ENCODE measurements at regions not wholly inside any gene's neighbourhood (a gene's known extent, or its start where the extent isn't known, plus 50 kb on each side); places are given as distances from the start of the nearest gene placed in this dataset.

DNA sequence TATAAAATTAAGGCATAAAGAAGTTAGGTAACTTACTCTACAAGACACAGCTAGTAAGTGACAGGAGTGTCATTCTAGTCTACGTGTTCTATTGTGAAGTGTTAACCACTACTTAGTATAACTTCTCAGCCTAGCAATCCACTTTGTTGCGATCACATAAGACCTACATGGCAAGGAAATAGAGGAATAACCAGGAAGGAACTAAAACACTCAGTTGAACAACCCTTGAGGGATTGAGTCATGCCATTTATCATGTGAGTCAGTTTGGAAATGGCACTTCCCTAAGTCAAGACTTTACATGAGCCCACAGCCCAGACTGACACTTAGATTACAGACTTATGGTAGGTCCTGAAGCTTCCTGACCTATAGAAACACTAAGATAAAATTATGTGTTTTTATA is 279.5 kb upstream of the PCDH20 start:
- no peak for DNase-seq (ENCODE audit: low spot score)
- Mint-ChIP-seq H3K27ac (no peak overlapping the region), H3K4me3 (no peak overlapping the region), H3K36me3 (ENCODE audit: low read depth) (no peaks in the 10 kb centered on the region), H3K27me3 (ENCODE audit: low read depth) (no peaks in the 10 kb centered on the region), H3K4me1 (ENCODE audit: low read depth) (no peaks in the 10 kb centered on the region), H3K9me3 (peaks cover 33% of the 10 kb centered on the region)

GRCh38 chr13:61692691-61693090 is 277.0 kb upstream of the PCDH20 start:
- H3K4me1 Mint-ChIP-seq (ENCODE audit: low read depth), result no peaks in the 10 kb centered on the region
- no peaks in the 10 kb centered on the region for H3K27me3 Mint-ChIP-seq (ENCODE audit: low read depth)
- no peak overlapping the region for H3K27ac Mint-ChIP-seq
- no peak for DNase-seq (ENCODE audit: low spot score)
- H3K9me3 Mint-ChIP-seq, result peaks cover 25% of the 10 kb centered on the region
- no peak overlapping the region for H3K4me3 Mint-ChIP-seq
- no peaks in the 10 kb centered on the region for H3K36me3 Mint-ChIP-seq (ENCODE audit: low read depth)

GRCh38 chr13:61685682-61686012 is 270.0 kb upstream of the PCDH20 start:
- Mint-ChIP-seq H3K27me3 (ENCODE audit: low read depth) (no peaks in the 10 kb centered on the region), H3K4me1 (ENCODE audit: low read depth) (no peaks in the 10 kb centered on the region), H3K9me3 (peaks cover 35% of the 10 kb centered on the region), H3K4me3 (no peak overlapping the region), H3K27ac (no peak overlapping the region), H3K36me3 (ENCODE audit: low read depth) (no peaks in the 10 kb centered on the region)
- no peak for DNase-seq (ENCODE audit: low spot score)

GRCh38 chr13:61684976-61685681 is 269.5 kb upstream of the PCDH20 start:
- H3K27me3 Mint-ChIP-seq (ENCODE audit: low read depth), result no peaks in the 10 kb centered on the region

DNA sequence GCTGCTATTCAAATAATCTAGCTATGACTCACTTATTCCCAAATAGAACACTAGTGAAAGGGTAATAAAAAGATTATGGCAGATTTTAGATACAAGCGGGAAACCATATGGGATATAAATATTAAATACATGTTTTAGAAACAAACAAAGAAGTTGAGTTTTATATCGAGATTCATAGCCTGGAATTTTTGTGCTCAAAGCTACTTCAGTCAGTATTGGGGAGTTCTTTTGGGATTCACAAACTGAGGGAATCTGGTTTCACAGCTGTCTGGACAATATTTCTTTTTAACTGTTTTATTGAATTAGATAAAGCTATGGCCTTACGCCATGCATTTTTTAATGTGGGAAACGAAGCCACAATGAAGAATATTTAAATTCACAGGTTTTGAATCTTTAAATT is 257.1 kb upstream of the PCDH20 start:
- no peak for DNase-seq (ENCODE audit: low spot score)
- Mint-ChIP-seq H3K36me3 (ENCODE audit: low read depth) (no peaks in the 10 kb centered on the region), H3K4me1 (ENCODE audit: low read depth) (no peaks in the 10 kb centered on the region), H3K27me3 (ENCODE audit: low read depth) (no peaks in the 10 kb centered on the region), H3K27ac (no peak overlapping the region), H3K9me3 (peaks cover 20% of the 10 kb centered on the region), H3K4me3 (no peak overlapping the region)

More at GRCh38 chr13:61684976-61685681, 269.5 kb upstream of the PCDH20 start:
- no peak overlapping the region for H3K4me3 Mint-ChIP-seq
- no peaks in the 10 kb centered on the region for H3K4me1 Mint-ChIP-seq (ENCODE audit: low read depth)
- peaks cover 37% of the 10 kb centered on the region for H3K9me3 Mint-ChIP-seq
- no peak overlapping the region for H3K27ac Mint-ChIP-seq
- no peak for DNase-seq (ENCODE audit: low spot score)
- H3K36me3 Mint-ChIP-seq (ENCODE audit: low read depth), result no peaks in the 10 kb centered on the region

- no peaks in the 10 kb centered on the region for H3K36me3 Mint-ChIP-seq (ENCODE audit: low read depth)
- H3K9me3 Mint-ChIP-seq, result peaks cover 24% of the 10 kb centered on the region
- H3K27me3 Mint-ChIP-seq (ENCODE audit: low read depth), result no peaks in the 10 kb centered on the region
- no peak for DNase-seq (ENCODE audit: low spot score)
- H3K4me1 Mint-ChIP-seq (ENCODE audit: low read depth), result no peaks in the 10 kb centered on the region
- no peak overlapping the region for H3K4me3 Mint-ChIP-seq
- no peak overlapping the region for H3K27ac Mint-ChIP-seq
These were observed 254.9 kb upstream of the PCDH20 start for GRCh38 chr13:61670384-61671161.

GRCh38 chr13:61664801-61665705 is 249.4 kb upstream of the PCDH20 start:
- no peak overlapping the region for H3K4me3 Mint-ChIP-seq
- H3K27me3 Mint-ChIP-seq (ENCODE audit: low read depth), result no peaks in the 10 kb centered on the region
- no peak for DNase-seq (ENCODE audit: low spot score)
- H3K4me1 Mint-ChIP-seq (ENCODE audit: low read depth), result no peaks in the 10 kb centered on the region
- no peak overlapping the region for H3K27ac Mint-ChIP-seq
- H3K9me3 Mint-ChIP-seq, result peaks cover 31% of the 10 kb centered on the region
- no peaks in the 10 kb centered on the region for H3K36me3 Mint-ChIP-seq (ENCODE audit: low read depth)

DNA sequence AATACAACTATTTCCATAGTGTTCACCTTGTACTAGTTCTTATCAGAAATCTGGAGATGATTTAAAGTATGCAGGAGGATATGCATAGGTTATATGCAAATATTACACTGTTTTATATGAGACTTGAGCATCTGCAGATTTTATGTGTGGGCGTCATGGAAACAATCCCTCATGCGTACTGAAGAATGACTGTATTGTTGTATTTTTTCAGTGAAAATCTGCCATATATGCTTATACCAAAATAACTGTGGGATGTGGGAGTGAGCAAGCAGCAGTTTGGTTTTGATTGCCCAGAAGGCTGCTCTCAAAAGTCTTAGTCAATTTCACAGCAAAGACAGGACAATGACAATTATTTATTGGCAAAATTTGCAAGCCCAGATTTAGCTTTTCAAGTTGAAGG is 238.8 kb upstream of the PCDH20 start:
- H3K9me3 Mint-ChIP-seq, result peaks cover 37% of the 10 kb centered on the region
- DNase-seq (ENCODE audit: low spot score), result no peak
- no peaks in the 10 kb centered on the region for H3K27me3 Mint-ChIP-seq (ENCODE audit: low read depth)
- no peak overlapping the region for H3K27ac Mint-ChIP-seq
- H3K36me3 Mint-ChIP-seq (ENCODE audit: low read depth), result no peaks in the 10 kb centered on the region
- H3K4me3 Mint-ChIP-seq, result no peak overlapping the region
- no peaks in the 10 kb centered on the region for H3K4me1 Mint-ChIP-seq (ENCODE audit: low read depth)

DNA sequence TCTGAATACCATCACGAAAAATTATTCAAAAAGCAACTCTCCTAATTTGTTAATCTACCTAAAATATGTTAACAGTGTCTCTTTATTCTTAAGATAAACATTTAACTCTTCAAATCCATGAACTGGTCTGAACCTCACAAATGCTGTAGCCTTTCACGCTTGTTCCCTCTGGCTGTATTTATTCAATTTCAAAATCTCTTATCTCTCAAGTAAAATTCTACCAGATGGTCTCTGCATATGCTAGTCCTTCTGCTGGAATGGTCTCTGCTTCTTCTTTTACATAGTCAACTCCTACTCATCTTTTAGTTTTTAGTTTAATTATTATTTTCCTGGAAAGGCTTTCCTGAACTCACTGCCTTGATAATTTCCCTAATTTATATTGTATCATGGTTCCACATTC is 232.9 kb upstream of the PCDH20 start:
- no peak overlapping the region for H3K4me3 Mint-ChIP-seq
- H3K9me3 Mint-ChIP-seq, result peaks cover 42% of the 10 kb centered on the region
- H3K4me1 Mint-ChIP-seq (ENCODE audit: low read depth), result no peaks in the 10 kb centered on the region
- no peaks in the 10 kb centered on the region for H3K27me3 Mint-ChIP-seq (ENCODE audit: low read depth)
- no peak overlapping the region for H3K27ac Mint-ChIP-seq
- DNase-seq (ENCODE audit: low spot score), result no peak
- H3K36me3 Mint-ChIP-seq (ENCODE audit: low read depth), result no peaks in the 10 kb centered on the region

- H3K4me1 Mint-ChIP-seq (ENCODE audit: low read depth), result no peaks in the 10 kb centered on the region
- peaks cover 24% of the 10 kb centered on the region for H3K9me3 Mint-ChIP-seq
- no peaks in the 10 kb centered on the region for H3K27me3 Mint-ChIP-seq (ENCODE audit: low read depth)
- no peak for DNase-seq (ENCODE audit: low spot score)
- no peaks in the 10 kb centered on the region for H3K36me3 Mint-ChIP-seq (ENCODE audit: low read depth)
- H3K27ac Mint-ChIP-seq, result no peak overlapping the region
- no peak overlapping the region for H3K4me3 Mint-ChIP-seq
These were observed 196.5 kb upstream of the PCDH20 start for GRCh38 chr13:61612192-61612591.

GRCh38 chr13:61608138-61608537 is 192.5 kb upstream of the PCDH20 start:
- no peak for DNase-seq (ENCODE audit: low spot score)
- Mint-ChIP-seq H3K36me3 (ENCODE audit: low read depth) (no peaks in the 10 kb centered on the region), H3K27me3 (ENCODE audit: low read depth) (no peaks in the 10 kb centered on the region), H3K4me1 (ENCODE audit: low read depth) (no peaks in the 10 kb centered on the region), H3K27ac (no peak overlapping the region), H3K4me3 (no peak overlapping the region), H3K9me3 (peaks cover 35% of the 10 kb centered on the region)

GRCh38 chr13:61600360-61601033 is 184.8 kb upstream of the PCDH20 start:
- no peak for DNase-seq (ENCODE audit: low spot score)
- Mint-ChIP-seq H3K27me3 (ENCODE audit: low read depth) (no peaks in the 10 kb centered on the region), H3K4me1 (ENCODE audit: low read depth) (no peaks in the 10 kb centered on the region), H3K4me3 (no peak overlapping the region), H3K27ac (no peak overlapping the region), H3K36me3 (ENCODE audit: low read depth) (no peaks in the 10 kb centered on the region), H3K9me3 (peaks cover 41% of the 10 kb centered on the region)

DNA sequence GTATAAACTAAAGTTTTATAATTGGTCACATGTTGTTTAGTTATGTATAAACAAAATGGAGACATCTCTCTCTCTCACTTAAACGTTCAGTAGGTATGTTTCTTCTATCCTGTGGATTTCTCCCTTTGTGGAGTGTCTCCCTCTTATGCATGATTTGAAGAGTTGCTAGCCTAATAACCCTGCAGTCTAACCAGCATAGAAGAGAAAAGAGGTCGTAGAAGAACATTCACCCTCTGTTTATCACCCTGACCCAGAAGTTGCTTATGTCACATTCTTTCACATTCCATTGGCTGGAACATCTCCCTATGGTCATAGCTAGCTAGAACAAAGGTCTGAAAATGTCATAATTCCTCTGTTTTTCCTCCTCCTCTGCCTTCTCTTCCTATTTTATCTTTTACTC is 176.8 kb upstream of the PCDH20 start:
- no peak overlapping the region for H3K4me3 Mint-ChIP-seq
- H3K9me3 Mint-ChIP-seq, result peaks cover 5% of the 10 kb centered on the region

More for the DNA sequence above, 176.8 kb upstream of the PCDH20 start:
- Mint-ChIP-seq H3K27me3 (ENCODE audit: low read depth) (no peaks in the 10 kb centered on the region), H3K36me3 (ENCODE audit: low read depth) (no peaks in the 10 kb centered on the region), H3K4me1 (ENCODE audit: low read depth) (no peaks in the 10 kb centered on the region), H3K27ac (no peak overlapping the region)
- DNase-seq (ENCODE audit: low spot score), result no peak
